HL-60 (cell line): ENCODE measurements at regions not wholly inside any gene's neighbourhood (a gene's known extent, or its start where the extent isn't known, plus 50 kb on each side); places are given as distances from the start of the nearest gene placed in this dataset.
"Not testable (repeated sequence)": the region's sequence is repeated elsewhere in the genome, so short reads cannot be mapped to it uniquely, and the experiment has no call there.

Experiments used
- CTCF ChIP-seq: IDR thresholded peaks from one replicate; pipeline ENCODE4 v1.5.1; 2011; ENCODE audit warnings: low read length, control low read depth, inconsistent platforms; ENCODE audit not compliant: insufficient read depth
- GABPA ChIP-seq: IDR thresholded peaks from 2 replicates; pipeline ENCODE4 v1.6.1; 2012; ENCODE audit warnings: low read depth
- POLR2AphosphoS5 ChIP-seq: IDR thresholded peaks from 2 replicates; pipeline ENCODE4 v1.6.1; 2012; ENCODE audit warnings: low read depth
- REST ChIP-seq: IDR thresholded peaks from 2 replicates; pipeline ENCODE4 v1.6.1; 2012; ENCODE audit warnings: low read depth; ENCODE audit not compliant: insufficient replicate concordance
- SPI1 ChIP-seq: IDR thresholded peaks from 2 replicates; pipeline ENCODE4 v1.6.1; 2012; ENCODE audit warnings: low read depth, mild to moderate bottlenecking, borderline replicate concordance

- TF ChIP-seq CTCF, POLR2AphosphoS5, GABPA, REST, SPI1: not testable (repeated sequence)
Measured at GRCh38 chr3:195960164-195960563, 51.8 kb upstream of the TNK2 start.
